ENCODE measurements at regions not wholly inside any gene's neighbourhood (a gene's known extent, or its start where the extent isn't known, plus 50 kb on each side); places are given as distances from the start of the nearest gene placed in this dataset.

DNA sequence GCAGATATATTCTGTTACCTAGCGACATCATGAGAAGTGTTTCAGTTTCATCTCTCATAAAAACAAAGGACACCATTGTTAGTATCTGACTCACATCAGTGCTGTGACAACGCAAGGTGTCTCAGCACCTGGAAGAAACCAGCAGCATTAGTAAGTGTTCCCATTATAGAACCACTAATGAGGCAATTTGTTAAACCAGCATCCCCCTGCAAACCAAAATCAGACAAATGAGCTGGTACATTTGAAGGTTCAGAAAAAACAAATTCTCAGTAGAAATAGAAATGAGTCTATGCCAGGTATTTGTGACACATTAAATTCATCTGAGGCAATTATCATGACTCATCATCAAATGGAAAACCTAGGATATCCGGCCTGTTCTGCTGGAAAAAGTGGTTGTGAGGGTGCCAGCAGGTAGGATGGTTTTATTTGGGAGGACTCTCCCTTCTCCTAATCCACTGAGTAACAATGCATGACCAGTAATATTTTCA is 151.7 kb downstream of the TMEM200A start:
- TF ChIP-seq CTCF (IDR thresholded peaks at IDR 0.05; ENCODE audit: low read length) (no peak), EZH2 (optimal IDR thresholded peaks at IDR 0.05; ENCODE audit: low read depth, low read length) (no peak), EZH2phosphoT487 (IDR thresholded peaks at IDR 0.05; ENCODE audit: low read length) (no peak)

All from MM.1S (cell line).